C4-2B (cell line): ENCODE measurements at regions not wholly inside any gene's neighbourhood (a gene's known extent, or its start where the extent isn't known, plus 50 kb on each side); places are given as distances from the start of the nearest gene placed in this dataset.

ENCODE experiments used
- H3K27ac ChIP-seq: fragments of 450-650 bp; 2 replicates; pipeline ENCODE4 v1.5.1; 2017
- CTCF ChIP-seq: fragments of 450-650 bp; conservative IDR thresholded peaks from 2 replicates; pipeline ENCODE4 v1.5.1; 2017; ENCODE audit warnings: mild to moderate bottlenecking
- ZFX ChIP-seq: fragments of 450-650 bp; IDR thresholded peaks from 2 replicates; pipeline ENCODE4 v1.6.1; 2017

- no peak overlapping the region for H3K27ac ChIP-seq
- TF ChIP-seq CTCF (no peak), ZFX (no peak)
These were observed 136.5 kb downstream of the ZNF621 start for GRCh38 chr3:40661284-40661683.

DNA sequence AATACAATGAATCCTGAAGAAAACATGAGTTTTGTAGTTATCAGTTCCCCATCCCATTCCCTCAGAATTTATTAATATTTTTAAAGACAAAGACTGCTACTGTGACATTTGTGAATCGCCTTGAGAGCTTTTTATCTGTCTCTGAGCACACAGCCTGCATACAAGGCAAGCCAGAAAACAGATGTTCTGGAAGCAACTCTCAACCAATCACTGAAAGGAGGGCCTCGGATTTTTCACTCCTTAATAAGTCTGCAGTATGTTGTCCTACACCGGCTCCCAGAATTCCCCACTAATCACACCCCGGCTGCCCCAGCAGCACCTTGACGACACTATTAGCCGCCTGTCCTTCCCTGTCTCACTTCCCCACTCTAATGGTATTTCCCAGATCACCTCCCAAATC is 138.5 kb downstream of the ZNF621 start:
- TF ChIP-seq ZFX, result no peak
- no peak for TF ChIP-seq CTCF

GRCh38 chr3:40669176-40669575 is 144.4 kb downstream of the ZNF621 start:
- TF ChIP-seq CTCF, result no peak
- TF ChIP-seq ZFX, result no peak

More for the DNA sequence above, 138.5 kb downstream of the ZNF621 start:
- no peak overlapping the region for H3K27ac ChIP-seq

GRCh38 chr3:40672861-40673260 is 148.1 kb downstream of the ZNF621 start:
- TF ChIP-seq CTCF, result no peak
- TF ChIP-seq ZFX, result no peak
- H3K27ac ChIP-seq, result no peak overlapping the region

More at GRCh38 chr3:40669176-40669575, 144.4 kb downstream of the ZNF621 start:
- H3K27ac ChIP-seq, result no peak overlapping the region

DNA sequence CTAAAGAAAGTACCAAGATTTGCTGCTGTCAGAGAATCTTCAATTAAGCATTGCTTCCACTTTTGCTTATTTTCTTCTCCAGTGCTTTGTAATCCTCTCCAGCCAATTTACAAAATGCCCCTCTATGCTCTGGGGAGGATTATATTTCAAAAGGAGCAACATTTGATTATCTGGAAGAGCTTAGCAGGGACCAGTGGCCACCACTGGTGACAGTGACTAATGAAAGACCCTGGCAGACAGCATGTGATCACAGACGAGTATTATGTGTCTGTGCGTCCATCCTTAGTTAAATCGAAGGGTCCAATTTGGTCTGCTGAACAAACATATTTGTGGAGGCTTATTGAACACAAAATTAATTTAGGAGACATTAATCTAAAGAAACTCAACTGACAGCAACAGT is 152.6 kb downstream of the ZNF621 start:
- TF ChIP-seq ZFX (no peak), CTCF (no peak)
- no peak overlapping the region for H3K27ac ChIP-seq

- no peak overlapping the region for H3K27ac ChIP-seq
- no peak for TF ChIP-seq ZFX
These were observed 153.0 kb downstream of the ZNF621 start for GRCh38 chr3:40677749-40678148.

GRCh38 chr3:40679290-40679689 is 154.5 kb downstream of the ZNF621 start:
- TF ChIP-seq ZFX (no peak), CTCF (no peak)

GRCh38 chr3:40680685-40681657 is 156.2 kb downstream of the ZNF621 start:
- TF ChIP-seq ZFX, result no peak
- H3K27ac ChIP-seq, result no peak overlapping the region

More at GRCh38 chr3:40679290-40679689, 154.5 kb downstream of the ZNF621 start:
- no peak overlapping the region for H3K27ac ChIP-seq
